Tibial artery (tissue), 4 donors: ENCODE measurements at regions not wholly inside any gene's neighbourhood (a gene's known extent, or its start where the extent isn't known, plus 50 kb on each side); places are given as distances from the start of the nearest gene placed in this dataset.

Source experiments
- DNase-seq, 2 donors: peaks; one replicate each; pipeline ENCODE4 v3.0.0-alpha.2; 2019
- H3K27ac ChIP-seq, 2 donors: fragments of 200-600 bp; sonication (generic) in 1 of 2; 1 replicate in 1 of 2; 2 replicates in 1 of 2; pipeline ENCODE4 v1.5.1; 2018 to 2019; ENCODE audit warnings: mild to moderate bottlenecking in 1 of 2
- H3K27me3 ChIP-seq, 2 donors: fragments of 200-600 bp; sonication (generic) in 1 of 2; one replicate each; pipeline versions ENCODE4 v1.5.1 to v1.6.0; 2016 to 2019
- H3K36me3 ChIP-seq, 3 donors: fragments of 200-600 bp; sonication (generic) in 2 of 3; one replicate each; pipeline ENCODE4 v1.5.1; 2016 to 2019; ENCODE audit warnings: mild to moderate bottlenecking in 2 of 3
- H3K4me1 ChIP-seq, 4 donors: fragments of 200-600 bp; sonication (generic) in 2 of 4; 1 replicate in 3 of 4; 2 replicates in 1 of 4; pipeline ENCODE4 v1.5.1; 2016 to 2019
- H3K4me3 ChIP-seq, 2 donors: fragments of 200-600 bp; sonication (generic) in 1 of 2; 1 replicate in 1 of 2; 2 replicates in 1 of 2; pipeline ENCODE4 v1.5.1; 2018 to 2019; ENCODE audit warnings: mild to moderate bottlenecking in 2 of 2
- H3K9me3 ChIP-seq, 3 donors: fragments of 200-600 bp; sonication (generic) in 1 of 3; one replicate each; pipeline ENCODE4 v1.5.1; 2016 to 2019
- intact Hi-C: fragments of 100-400 bp; cut with DNase I; formaldehyde crosslinking; loops from one replicate; pipeline ENCODE4 v1.15.0; 2023; ENCODE audit warnings: low total_unique reads
- TF ChIP-seq, protein P1 (sequence below), 2 experiments: fragments of 200-600 bp in 1 of 2; fragments of 450-650 bp in 1 of 2; IDR thresholded peaks; one replicate each; pipeline ENCODE4 v1.5.1; 2017 to 2019; ENCODE audit warnings: antibody characterized with exemption in 2 of 2, mild to moderate bottlenecking in 1 of 2, moderate library complexity in 1 of 2

DNA sequence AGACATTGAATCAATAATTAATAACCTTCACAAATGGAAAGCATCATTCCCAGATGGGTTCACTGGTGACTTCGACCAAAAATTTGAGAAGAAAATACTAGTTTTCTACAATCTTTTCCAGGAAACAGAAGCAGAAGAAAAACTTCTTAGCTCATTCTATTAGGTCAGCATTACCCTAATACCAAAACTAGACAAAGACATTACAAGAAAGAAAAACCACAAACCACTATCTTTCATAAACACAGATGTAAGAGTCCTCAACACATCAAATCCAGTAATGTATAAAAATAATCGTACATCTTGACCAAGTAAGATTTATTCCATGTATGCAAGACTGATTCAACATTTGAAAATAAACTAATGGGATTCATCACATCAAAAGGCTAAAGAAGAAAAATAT is 64.0 kb upstream of the CDK1 start:
- H3K4me1 ChIP-seq, result peaks cover 0 to 3% (median 0%) of the 10 kb centered on the region in 4 donors
- TF ChIP-seq, protein P1, sequence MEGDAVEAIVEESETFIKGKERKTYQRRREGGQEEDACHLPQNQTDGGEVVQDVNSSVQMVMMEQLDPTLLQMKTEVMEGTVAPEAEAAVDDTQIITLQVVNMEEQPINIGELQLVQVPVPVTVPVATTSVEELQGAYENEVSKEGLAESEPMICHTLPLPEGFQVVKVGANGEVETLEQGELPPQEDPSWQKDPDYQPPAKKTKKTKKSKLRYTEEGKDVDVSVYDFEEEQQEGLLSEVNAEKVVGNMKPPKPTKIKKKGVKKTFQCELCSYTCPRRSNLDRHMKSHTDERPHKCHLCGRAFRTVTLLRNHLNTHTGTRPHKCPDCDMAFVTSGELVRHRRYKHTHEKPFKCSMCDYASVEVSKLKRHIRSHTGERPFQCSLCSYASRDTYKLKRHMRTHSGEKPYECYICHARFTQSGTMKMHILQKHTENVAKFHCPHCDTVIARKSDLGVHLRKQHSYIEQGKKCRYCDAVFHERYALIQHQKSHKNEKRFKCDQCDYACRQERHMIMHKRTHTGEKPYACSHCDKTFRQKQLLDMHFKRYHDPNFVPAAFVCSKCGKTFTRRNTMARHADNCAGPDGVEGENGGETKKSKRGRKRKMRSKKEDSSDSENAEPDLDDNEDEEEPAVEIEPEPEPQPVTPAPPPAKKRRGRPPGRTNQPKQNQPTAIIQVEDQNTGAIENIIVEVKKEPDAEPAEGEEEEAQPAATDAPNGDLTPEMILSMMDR (IDR thresholded peaks at IDR 0.05), result no peak
- no peak overlapping the region for H3K4me3 ChIP-seq
- H3K36me3 ChIP-seq, result no peaks in the 10 kb centered on the region
- no peaks in the 10 kb centered on the region for H3K9me3 ChIP-seq
- no peaks in the 10 kb centered on the region for H3K27me3 ChIP-seq
- intact Hi-C loops, result no loop called here
- no peak overlapping the region for H3K27ac ChIP-seq
- no peak for DNase-seq

DNA sequence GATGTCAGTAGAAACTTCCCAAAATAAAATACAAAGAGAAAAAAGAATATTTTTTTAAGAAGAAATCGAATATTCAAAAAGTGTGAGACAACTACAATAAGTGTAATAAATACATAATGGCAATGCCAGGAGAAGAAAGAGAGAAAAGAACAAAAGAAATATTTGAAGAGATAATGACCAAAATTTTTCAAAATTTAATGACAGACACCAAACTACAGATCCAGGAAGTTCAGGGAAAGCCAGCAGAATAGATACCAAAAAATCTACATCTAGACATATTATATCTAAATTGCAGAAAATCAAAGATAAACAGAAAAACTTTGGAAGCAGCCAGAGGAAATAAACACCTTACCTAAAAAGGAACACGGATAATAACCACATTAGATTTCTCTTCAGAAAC is 66.8 kb upstream of the CDK1 start:
- no peak overlapping the region for H3K4me3 ChIP-seq
- no peak overlapping the region for H3K27ac ChIP-seq
- no peaks in the 10 kb centered on the region for H3K9me3 ChIP-seq
- intact Hi-C loops, result no loop called here
- H3K4me1 ChIP-seq, result no peaks in the 10 kb centered on the region
- H3K27me3 ChIP-seq, result no peaks in the 10 kb centered on the region
- H3K36me3 ChIP-seq, result no peaks in the 10 kb centered on the region
- TF ChIP-seq, protein P1 (IDR thresholded peaks at IDR 0.05), result no peak
- DNase-seq, result no peak

DNA sequence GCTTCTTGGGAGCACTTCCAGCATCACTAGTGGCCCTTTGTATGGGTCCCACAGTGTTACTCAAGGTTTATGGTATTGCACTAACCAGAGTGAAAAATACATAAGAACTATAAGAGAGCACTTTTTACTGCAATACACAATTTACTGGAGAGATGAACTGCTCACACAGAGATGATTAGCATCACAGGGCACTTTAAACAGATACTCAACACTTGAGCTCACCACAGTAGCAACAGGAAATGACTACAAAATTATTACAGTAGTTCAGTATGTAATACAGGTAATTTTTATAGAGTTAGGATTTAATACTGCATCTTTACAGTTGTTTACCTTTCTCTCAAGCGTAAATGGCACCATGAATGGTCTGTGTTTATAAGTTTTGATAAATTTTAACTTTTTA is 68.2 kb upstream of the CDK1 start:
- Histone ChIP-seq H3K36me3 (no peaks in the 10 kb centered on the region), H3K4me3 (no peak overlapping the region), H3K4me1 (no peaks in the 10 kb centered on the region), H3K27ac (no peak overlapping the region), H3K9me3 (no peaks in the 10 kb centered on the region), H3K27me3 (no peaks in the 10 kb centered on the region)
- no peak for DNase-seq
- intact Hi-C loops, result no loop called here
- TF ChIP-seq, protein P1 (IDR thresholded peaks at IDR 0.05), result no peak

DNA sequence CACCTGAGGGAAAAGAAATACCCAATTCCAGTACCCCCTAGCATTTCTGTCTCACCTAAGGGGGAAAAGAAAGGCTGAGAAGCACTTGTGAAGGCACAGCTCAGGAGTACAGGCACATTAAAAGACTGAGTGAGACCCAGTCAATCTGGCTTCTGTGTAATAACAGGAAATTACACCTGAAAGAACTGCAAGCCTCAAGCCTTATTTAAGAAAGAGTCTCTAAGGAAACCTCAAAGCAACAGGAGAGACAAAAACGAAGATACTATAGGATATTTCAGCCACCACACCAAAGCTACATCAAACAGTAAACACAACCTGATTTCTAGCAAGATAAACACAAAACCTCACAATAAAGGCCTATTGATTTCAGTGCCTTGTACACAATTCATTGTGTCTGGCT is 69.6 kb upstream of the CDK1 start:
- H3K9me3 ChIP-seq, result no peaks in the 10 kb centered on the region
- TF ChIP-seq, protein P1 (IDR thresholded peaks at IDR 0.05), result no peak

DNA sequence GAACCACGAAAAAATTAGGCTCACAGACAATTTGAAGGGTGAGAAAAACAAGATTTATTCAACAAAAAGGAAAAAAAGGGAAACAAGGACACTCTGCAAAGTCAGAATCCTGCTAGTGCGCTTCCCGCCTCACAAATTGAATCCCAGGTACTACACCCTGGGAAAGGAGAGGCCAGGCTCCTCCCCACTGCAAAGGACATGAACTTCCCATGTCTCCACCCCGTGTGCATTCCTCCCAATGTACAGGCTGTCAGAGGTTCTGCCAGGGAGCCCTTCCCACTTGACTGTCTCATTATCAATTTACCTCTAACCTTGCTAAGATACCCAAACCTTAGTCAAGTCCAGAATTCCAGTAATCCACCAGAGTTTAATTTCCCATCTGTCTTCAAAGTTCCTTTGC is 70.4 kb upstream of the CDK1 start:
- Histone ChIP-seq H3K4me1 (no peaks in the 10 kb centered on the region), H3K27me3 (no peaks in the 10 kb centered on the region), H3K36me3 (no peaks in the 10 kb centered on the region), H3K27ac (no peak overlapping the region), H3K9me3 (no peaks in the 10 kb centered on the region), H3K4me3 (no peak overlapping the region)
- intact Hi-C loops, result no loop called here
- no peak for DNase-seq
- TF ChIP-seq, protein P1 (IDR thresholded peaks at IDR 0.05), result no peak

More for the DNA sequence above, 69.6 kb upstream of the CDK1 start:
- Histone ChIP-seq H3K27ac (no peak overlapping the region), H3K4me1 (no peaks in the 10 kb centered on the region), H3K27me3 (no peaks in the 10 kb centered on the region), H3K4me3 (no peak overlapping the region), H3K36me3 (no peaks in the 10 kb centered on the region)
- DNase-seq, result no peak
- intact Hi-C loops, result no loop called here

DNA sequence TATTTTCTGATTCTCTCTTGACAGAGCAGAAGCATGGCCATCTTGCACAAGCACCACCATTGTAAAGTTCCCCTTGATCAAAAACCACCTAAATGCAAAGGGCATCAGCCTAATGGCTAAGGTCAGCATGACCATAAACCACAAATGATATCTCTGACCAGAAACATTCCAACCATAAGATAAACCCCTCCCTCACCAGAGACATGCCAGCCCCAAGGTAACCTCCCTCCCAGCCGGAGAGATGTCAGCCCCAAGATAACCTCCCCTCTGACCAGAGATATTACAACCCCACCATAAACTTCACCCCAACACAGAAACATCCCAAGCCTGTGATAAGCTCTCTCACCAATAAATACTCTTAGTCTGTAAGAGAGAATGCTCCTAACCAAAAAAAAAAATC is 72.1 kb upstream of the CDK1 start:
- no peaks in the 10 kb centered on the region for H3K9me3 ChIP-seq
- H3K27me3 ChIP-seq, result no peaks in the 10 kb centered on the region
- DNase-seq, result no peak
- no peak overlapping the region for H3K27ac ChIP-seq
- no peak overlapping the region for H3K4me3 ChIP-seq
- intact Hi-C loops, result no loop called here
- no peaks in the 10 kb centered on the region for H3K4me1 ChIP-seq
- TF ChIP-seq, protein P1 (IDR thresholded peaks at IDR 0.05), result no peak
- H3K36me3 ChIP-seq, result no peaks in the 10 kb centered on the region
